ENCODE measurements at regions not wholly inside any gene's neighbourhood (a gene's known extent, or its start where the extent isn't known, plus 50 kb on each side); places are given as distances from the start of the nearest gene placed in this dataset.

GRCh38 chr4:116796022-116796421, 289.4 kb downstream of the TRAM1L1 start:
- no peaks in the 10 kb centered on the region for H3K36me3 ChIP-seq
- no peaks in the 10 kb centered on the region for H3K27me3 ChIP-seq
- H3K4me1 ChIP-seq, result no peaks in the 10 kb centered on the region
- no peak overlapping the region for H3K4me3 ChIP-seq
- H3K27ac ChIP-seq, result no peak overlapping the region
- intact Hi-C loops (cut with DNase I), result no loop called here
- DNase-seq, result no peak
- no peak for ATAC-seq
- TF ChIP-seq CTCF (IDR thresholded peaks at IDR 0.05), result no peak
- no peaks in the 10 kb centered on the region for H3K9me3 ChIP-seq

- peak in 1 of 4 donors; percentile 3 for DNase-seq
- ATAC-seq, result no peak
Measured at GRCh38 chr4:116788723-116789122, 296.7 kb downstream of the TRAM1L1 start.

GRCh38 chr4:116755051-116755450, 330.3 kb downstream of the TRAM1L1 start:
- no peaks in the 10 kb centered on the region for H3K36me3 ChIP-seq
- H3K9me3 ChIP-seq, result no peaks in the 10 kb centered on the region
- TF ChIP-seq CTCF (IDR thresholded peaks at IDR 0.05), result no peak
- no peaks in the 10 kb centered on the region for H3K27me3 ChIP-seq
- ATAC-seq (no peak), DNase-seq (no peak)
- no peak overlapping the region for H3K4me3 ChIP-seq
- intact Hi-C loops (cut with DNase I), result no loop called here
- H3K4me1 ChIP-seq, result no peaks in the 10 kb centered on the region
- H3K27ac ChIP-seq, result no peak overlapping the region

More at GRCh38 chr4:116788723-116789122, 296.7 kb downstream of the TRAM1L1 start:
- no peaks in the 10 kb centered on the region for H3K27me3 ChIP-seq
- H3K9me3 ChIP-seq, result no peaks in the 10 kb centered on the region
- H3K36me3 ChIP-seq, result no peaks in the 10 kb centered on the region
- no peak for TF ChIP-seq CTCF (IDR thresholded peaks at IDR 0.05)
- no peaks in the 10 kb centered on the region for H3K4me1 ChIP-seq
- intact Hi-C loops (cut with DNase I), result no loop called here
- H3K4me3 ChIP-seq, result no peak overlapping the region
- H3K27ac ChIP-seq, result no peak overlapping the region

- DNase-seq, result no peak
- Histone ChIP-seq H3K9me3 (no peaks in the 10 kb centered on the region), H3K27me3 (no peaks in the 10 kb centered on the region), H3K27ac (no peak overlapping the region), H3K36me3 (no peaks in the 10 kb centered on the region), H3K4me3 (no peak overlapping the region), H3K4me1 (no peaks in the 10 kb centered on the region)
- TF ChIP-seq CTCF (IDR thresholded peaks at IDR 0.05), result no peak
- no peak for ATAC-seq
- intact Hi-C loops (cut with DNase I), result no loop called here
Measured at GRCh38 chr4:116752027-116752426, 333.3 kb downstream of the TRAM1L1 start.

- no peak overlapping the region for H3K27ac ChIP-seq
- no peaks in the 10 kb centered on the region for H3K4me1 ChIP-seq
- intact Hi-C loops (cut with DNase I), result no loop called here
- ATAC-seq, result no peak
- no peak for TF ChIP-seq CTCF (IDR thresholded peaks at IDR 0.05)
- no peak for DNase-seq
- H3K27me3 ChIP-seq, result no peaks in the 10 kb centered on the region
- no peaks in the 10 kb centered on the region for H3K36me3 ChIP-seq
- H3K9me3 ChIP-seq, result peaks cover 0 to 2% of the 10 kb centered on the region in 2 donors
- H3K4me3 ChIP-seq, result no peak overlapping the region
Measured at GRCh38 chr4:116736756-116737155, 348.6 kb downstream of the TRAM1L1 start.

All from left lung (tissue), 4 donors.